ENCODE measurements at regions not wholly inside any gene's neighbourhood (a gene's known extent, or its start where the extent isn't known, plus 50 kb on each side); places are given as distances from the start of the nearest gene placed in this dataset.

DNA sequence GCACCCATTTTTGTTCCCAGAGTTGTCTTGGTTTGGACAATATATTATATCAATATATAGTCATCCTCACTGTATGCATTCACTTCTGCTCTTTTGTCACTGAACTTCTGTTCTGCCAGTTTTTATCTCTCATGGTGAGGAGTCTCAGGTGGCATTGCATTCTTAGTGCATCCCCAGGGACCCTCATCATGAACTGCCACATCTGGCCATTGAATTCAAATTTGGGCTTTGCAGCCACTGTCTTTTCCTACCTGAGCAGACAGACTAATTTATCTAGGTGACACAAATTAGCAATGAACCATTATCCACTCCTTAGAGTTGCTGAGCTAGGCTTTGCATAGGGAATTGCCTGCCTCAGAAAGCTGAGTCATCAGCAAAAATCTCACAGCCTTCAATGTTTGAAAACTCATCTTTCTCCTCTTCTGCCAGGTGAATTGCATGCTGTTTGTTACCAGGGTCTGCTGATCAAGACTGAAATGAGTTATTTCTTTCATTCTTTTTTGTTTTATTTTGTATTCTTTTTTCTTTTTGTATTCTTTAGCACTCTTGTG lies 316.8 kb upstream of the MTPN start:
- H3K27ac Mint-ChIP-seq (ENCODE audit: unreplicated experiment): no peak overlapping the region
- H3K9me3 Mint-ChIP-seq (ENCODE audit: unreplicated experiment): no peaks in the 10 kb centered on the region
- CTCF ChIA-PET: no interaction called here
- no TSS peak for BruUV-seq (replicated peaks)
- Histone ChIP-seq H3K36me3 (ENCODE audit: control insufficient read depth, insufficient read depth, low read length) (no peaks in the 10 kb centered on the region), H3K27me3 (replicated peaks; ENCODE audit: control insufficient read depth, insufficient read depth, low read length) (no peaks in the 10 kb centered on the region), H3K4me1 (no peaks in the 10 kb centered on the region), H3K4me3 (ENCODE audit: low read depth, low read length) (no peak overlapping the region), H3K9me3 (no peaks in the 10 kb centered on the region)
- no peaks in the 10 kb centered on the region for H3K4me1 Mint-ChIP-seq (ENCODE audit: low read depth, unreplicated experiment)
- DNase-seq: no peak
- no peaks in the 10 kb centered on the region for H3K36me3 Mint-ChIP-seq (ENCODE audit: insufficient read depth, unreplicated experiment)
- no peak for TF ChIP-seq CTCF (IDR thresholded peaks at IDR 0.05; ENCODE audit: insufficient read depth in 1 of 2, low read depth in 1 of 2, low read length in 1 of 2, severe bottlenecking in 1 of 2, unreplicated experiment in 1 of 2)
- H3K4me3 Mint-ChIP-seq (ENCODE audit: unreplicated experiment): no peak overlapping the region
- POLR2A ChIA-PET: no interaction called here
- H3K27me3 Mint-ChIP-seq (ENCODE audit: insufficient read depth, unreplicated experiment): peaks cover 3% of the 10 kb centered on the region
- intact Hi-C loops (cut with micrococcal nuclease; ENCODE audit: unreplicated experiment): no loop called here

DNA sequence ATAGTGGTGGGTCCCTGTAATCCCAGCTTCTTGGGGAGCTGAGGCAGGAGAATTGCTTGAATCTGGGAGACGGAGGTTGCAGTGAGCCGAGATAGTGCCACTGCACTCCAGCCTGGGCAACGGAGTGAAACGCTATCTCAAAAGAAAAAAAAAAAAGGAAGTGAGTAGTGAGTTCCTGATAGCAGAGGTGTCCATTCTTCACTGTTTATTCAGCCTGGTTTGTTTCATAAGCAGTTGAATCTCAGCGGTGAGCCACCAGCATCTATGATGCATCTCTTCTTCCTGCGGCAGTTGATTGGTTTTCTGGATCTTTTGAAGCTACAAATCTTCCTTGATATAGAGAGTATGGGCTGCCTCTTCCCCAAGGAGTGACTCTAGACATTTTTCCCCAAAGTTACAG lies 316.1 kb upstream of the MTPN start:
- H3K27me3 ChIP-seq (replicated peaks; ENCODE audit: control insufficient read depth, insufficient read depth, low read length): no peaks in the 10 kb centered on the region
- H3K4me1 ChIP-seq: no peaks in the 10 kb centered on the region
- no peaks in the 10 kb centered on the region for H3K36me3 ChIP-seq (ENCODE audit: control insufficient read depth, insufficient read depth, low read length)
- Mint-ChIP-seq H3K36me3 (ENCODE audit: insufficient read depth, unreplicated experiment) (no peaks in the 10 kb centered on the region), H3K27me3 (ENCODE audit: insufficient read depth, unreplicated experiment) (peaks cover 3% of the 10 kb centered on the region), H3K4me1 (ENCODE audit: low read depth, unreplicated experiment) (no peaks in the 10 kb centered on the region), H3K9me3 (ENCODE audit: unreplicated experiment) (no peaks in the 10 kb centered on the region), H3K27ac (ENCODE audit: unreplicated experiment) (no peak overlapping the region), H3K4me3 (ENCODE audit: unreplicated experiment) (no peak overlapping the region)
- POLR2A ChIA-PET: no interaction called here
- intact Hi-C loops (cut with micrococcal nuclease; ENCODE audit: unreplicated experiment): no loop called here
- no peak for TF ChIP-seq CTCF (IDR thresholded peaks at IDR 0.05; ENCODE audit: insufficient read depth in 1 of 2, low read depth in 1 of 2, low read length in 1 of 2, severe bottlenecking in 1 of 2, unreplicated experiment in 1 of 2)
- H3K4me3 ChIP-seq (ENCODE audit: low read depth, low read length): no peak overlapping the region
- no peaks in the 10 kb centered on the region for H3K9me3 ChIP-seq
- no peak for DNase-seq
- CTCF ChIA-PET: no interaction called here
- BruUV-seq (replicated peaks): no TSS peak

DNA sequence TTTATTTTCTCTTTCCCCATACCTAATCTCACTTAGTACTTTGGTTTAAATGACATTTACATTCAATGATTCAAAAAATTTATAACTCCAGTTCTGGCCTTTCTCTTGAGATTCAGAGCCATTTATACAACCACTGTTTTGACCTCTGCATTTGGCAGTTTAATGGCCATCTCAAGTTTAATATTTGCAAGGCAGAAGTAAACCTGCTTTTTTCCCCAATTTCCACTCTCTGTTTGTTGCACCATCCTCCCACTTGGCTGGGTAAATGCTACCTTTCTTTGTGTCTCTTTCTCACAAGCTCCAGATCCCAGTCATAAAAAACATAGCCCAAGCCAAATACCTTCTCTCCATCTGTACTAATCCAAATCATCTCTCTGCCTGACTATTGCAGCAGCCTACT lies 315.2 kb upstream of the MTPN start:
- Mint-ChIP-seq H3K9me3 (ENCODE audit: unreplicated experiment) (no peaks in the 10 kb centered on the region), H3K27ac (ENCODE audit: unreplicated experiment) (no peak overlapping the region), H3K4me3 (ENCODE audit: unreplicated experiment) (no peak overlapping the region), H3K36me3 (ENCODE audit: insufficient read depth, unreplicated experiment) (no peaks in the 10 kb centered on the region), H3K4me1 (ENCODE audit: low read depth, unreplicated experiment) (no peaks in the 10 kb centered on the region), H3K27me3 (ENCODE audit: insufficient read depth, unreplicated experiment) (peaks cover 3% of the 10 kb centered on the region)
- no peak for DNase-seq
- intact Hi-C loops (cut with micrococcal nuclease; ENCODE audit: unreplicated experiment): no loop called here
- no TSS peak for BruUV-seq (replicated peaks)
- POLR2A ChIA-PET: no interaction called here
- no peaks in the 10 kb centered on the region for H3K9me3 ChIP-seq
- CTCF ChIA-PET: no interaction called here
- H3K4me3 ChIP-seq (ENCODE audit: low read depth, low read length): no peak overlapping the region
- no peaks in the 10 kb centered on the region for H3K4me1 ChIP-seq
- H3K36me3 ChIP-seq (ENCODE audit: control insufficient read depth, insufficient read depth, low read length): no peaks in the 10 kb centered on the region
- TF ChIP-seq CTCF (IDR thresholded peaks at IDR 0.05; ENCODE audit: insufficient read depth in 1 of 2, low read depth in 1 of 2, low read length in 1 of 2, severe bottlenecking in 1 of 2, unreplicated experiment in 1 of 2): no peak
- H3K27me3 ChIP-seq (replicated peaks; ENCODE audit: control insufficient read depth, insufficient read depth, low read length): no peaks in the 10 kb centered on the region
